Activated naive CD4-positive, alpha-beta T cell treated with anti-CD3 and anti-CD28 coated beads for 36 hours (primary cell): ENCODE measurements at regions not wholly inside any gene's neighbourhood (a gene's known extent, or its start where the extent isn't known, plus 50 kb on each side); places are given as distances from the start of the nearest gene placed in this dataset.
"Not testable (repeated sequence)": the region's sequence is repeated elsewhere in the genome, so short reads cannot be mapped to it uniquely, and the experiment has no call there.

Source experiments
- CTCF ChIA-PET: fragments of 350-600 bp; sonication (Branson Sonifier 250); formaldehyde crosslinking; loops from one replicate; lab custom pipeline; 2021; ENCODE audit warnings: antibody characterized with exemption; lab: Charles Lee
- DNase-seq: peaks from one replicate; pipeline ENCODE4 v3.0.0-alpha.2; 2020
- H3K27ac Mint-ChIP-seq: one replicate; pipeline ENCODE4 v1.8.0; 2021; ENCODE audit warnings: mild to moderate bottlenecking, mixed read lengths
- H3K27me3 Mint-ChIP-seq: one replicate; pipeline ENCODE4 v1.8.0; 2021; ENCODE audit warnings: low read depth, mixed read lengths
- H3K36me3 Mint-ChIP-seq: one replicate; pipeline ENCODE4 v1.8.0; 2021; ENCODE audit warnings: low read depth, mixed read lengths
- H3K4me1 Mint-ChIP-seq: one replicate; pipeline ENCODE4 v1.8.0; 2021; ENCODE audit warnings: low read depth, mixed read lengths
- H3K4me3 Mint-ChIP-seq: one replicate; pipeline ENCODE4 v1.8.0; 2021; ENCODE audit warnings: mild to moderate bottlenecking, moderate library complexity, mixed read lengths
- H3K9me3 Mint-ChIP-seq: one replicate; pipeline ENCODE4 v1.8.0; 2021; ENCODE audit warnings: mixed read lengths
- intact Hi-C: fragments of 100-400 bp; cut with micrococcal nuclease; formaldehyde crosslinking; loops from one replicate; pipeline ENCODE4 v1.15.1; 2023

DNA sequence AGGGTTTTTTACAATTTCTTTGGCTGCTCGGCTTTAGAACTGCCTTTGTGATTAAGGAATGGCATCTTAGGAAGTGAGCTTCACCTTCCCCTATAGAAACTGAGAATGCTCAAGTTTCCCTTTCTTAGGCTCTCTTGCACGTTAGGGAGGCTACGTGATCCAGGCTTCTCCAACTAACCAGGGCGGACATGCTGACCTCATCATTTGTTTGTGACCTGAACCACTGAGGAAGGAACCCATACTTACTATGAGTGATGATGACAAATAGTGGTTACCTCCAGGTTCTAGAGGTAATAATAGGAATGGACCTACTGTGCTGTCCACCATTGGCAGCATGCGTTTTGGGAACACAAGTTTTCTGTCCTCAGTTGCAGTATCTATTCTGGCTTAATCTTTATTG, 645.8 kb downstream of the C6orf118 start:
- no peaks in the 10 kb centered on the region for H3K27me3 Mint-ChIP-seq
- H3K9me3 Mint-ChIP-seq = peaks cover 2% of the 10 kb centered on the region
- H3K4me1 Mint-ChIP-seq = no peaks in the 10 kb centered on the region
- no peak overlapping the region for H3K4me3 Mint-ChIP-seq
- H3K36me3 Mint-ChIP-seq = no peaks in the 10 kb centered on the region
- H3K27ac Mint-ChIP-seq = no peak overlapping the region
- CTCF ChIA-PET = no interaction called here
- DNase-seq = no peak
- intact Hi-C loops = no loop called here

DNA sequence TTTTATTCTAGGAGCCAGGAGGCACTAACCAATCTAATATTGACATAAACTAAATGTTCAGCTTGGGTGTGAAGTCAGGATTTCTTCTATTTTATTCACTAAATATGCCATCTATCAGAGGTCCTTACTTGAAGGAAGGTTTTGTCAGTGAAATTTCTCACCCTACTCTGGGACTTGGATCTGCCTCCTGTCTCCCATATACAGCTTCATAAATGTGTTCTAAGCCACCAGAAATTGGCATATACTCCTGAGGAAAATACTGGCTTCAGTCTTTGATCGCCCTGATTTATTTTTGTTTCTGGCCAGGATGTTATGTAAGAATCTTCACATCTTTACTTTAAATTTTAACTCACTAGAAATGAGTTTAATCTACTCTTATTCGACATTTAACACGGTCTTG, 647.7 kb downstream of the C6orf118 start:
- Mint-ChIP-seq H3K27me3 (no peaks in the 10 kb centered on the region), H3K9me3 (peaks cover 5% of the 10 kb centered on the region), H3K27ac (no peak overlapping the region), H3K4me3 (no peak overlapping the region), H3K4me1 (no peaks in the 10 kb centered on the region), H3K36me3 (no peaks in the 10 kb centered on the region)
- CTCF ChIA-PET = no interaction called here
- DNase-seq = no peak
- intact Hi-C loops = no loop called here

DNA sequence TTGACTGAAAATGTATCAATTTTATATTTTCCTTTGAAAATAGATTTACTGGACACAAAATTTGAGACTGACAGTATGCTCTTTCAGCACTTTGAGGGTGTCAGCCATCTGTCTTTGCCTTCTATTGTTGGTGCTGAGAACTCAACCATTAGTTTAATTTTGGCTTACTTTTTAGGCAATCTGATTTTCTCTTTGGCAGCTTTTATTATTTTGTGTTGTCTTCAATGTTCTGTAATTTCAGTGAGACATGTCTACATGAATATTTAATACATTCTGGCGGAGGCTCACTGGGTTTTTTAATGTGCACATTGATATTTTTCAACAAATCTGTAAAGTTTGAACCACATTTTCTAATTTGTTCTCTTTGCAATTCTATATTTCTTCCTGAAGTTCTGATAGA, 648.6 kb downstream of the C6orf118 start:
- no peak for DNase-seq
- no peaks in the 10 kb centered on the region for H3K27me3 Mint-ChIP-seq
- CTCF ChIA-PET = no interaction called here
- no peaks in the 10 kb centered on the region for H3K36me3 Mint-ChIP-seq
- intact Hi-C loops = no loop called here
- no peaks in the 10 kb centered on the region for H3K4me1 Mint-ChIP-seq
- no peak overlapping the region for H3K4me3 Mint-ChIP-seq
- no peak overlapping the region for H3K27ac Mint-ChIP-seq
- H3K9me3 Mint-ChIP-seq = peaks cover 12% of the 10 kb centered on the region

DNA sequence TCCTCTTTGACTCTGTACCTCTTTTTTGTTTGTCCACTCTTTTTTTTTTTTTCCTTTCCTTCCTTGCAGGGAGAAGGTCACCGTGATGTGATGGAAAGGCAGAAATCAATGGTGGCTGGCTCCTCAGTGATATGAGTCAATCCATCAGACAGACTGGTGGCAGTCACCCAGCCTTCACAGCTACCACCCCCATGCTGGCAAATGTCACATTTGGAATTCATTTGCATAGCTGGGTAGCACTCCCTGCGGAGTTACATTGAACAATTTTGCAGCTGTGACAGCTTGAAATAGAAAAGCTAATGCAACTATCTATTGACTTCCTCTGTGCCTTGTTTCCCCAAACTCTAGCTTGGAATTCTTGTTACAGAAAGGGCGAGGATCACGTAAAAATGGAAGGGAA, 668.4 kb downstream of the C6orf118 start:
- Mint-ChIP-seq H3K4me1 (no peaks in the 10 kb centered on the region), H3K36me3 (no peaks in the 10 kb centered on the region), H3K27ac (no peak overlapping the region), H3K9me3 (peaks cover 9% of the 10 kb centered on the region), H3K27me3 (no peaks in the 10 kb centered on the region), H3K4me3 (no peak overlapping the region)
- CTCF ChIA-PET = no interaction called here
- intact Hi-C loops = no loop called here
- no peak for DNase-seq

DNA sequence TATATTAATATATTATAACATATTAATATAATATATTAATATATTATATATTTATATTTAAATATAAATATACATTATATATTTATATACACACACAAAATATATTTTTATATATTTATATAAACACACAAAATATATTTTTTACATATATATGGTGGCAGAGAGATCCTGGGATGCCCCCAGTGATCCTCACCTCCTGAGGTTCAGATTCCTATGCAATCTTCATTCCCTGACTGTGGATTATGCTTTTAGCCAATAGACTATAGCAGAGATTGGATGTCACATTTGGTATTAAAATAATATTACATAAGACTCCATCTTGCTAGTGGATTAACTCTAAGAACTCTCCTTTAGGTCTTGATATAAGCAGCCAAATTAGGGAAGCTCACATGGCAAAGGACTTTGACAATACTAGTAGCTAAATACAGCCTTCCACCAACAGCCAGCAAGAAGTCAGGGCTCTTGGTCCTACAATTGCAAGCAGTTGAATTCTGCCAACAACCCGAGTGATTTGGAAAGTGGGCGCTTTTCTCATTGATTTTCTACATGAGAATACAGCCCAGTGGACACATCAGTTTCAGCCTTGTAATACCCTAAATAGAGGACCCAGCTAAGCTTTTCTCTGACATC, 681.0 kb downstream of the C6orf118 start:
- Mint-ChIP-seq H3K9me3 (peaks cover 1% of the 10 kb centered on the region), H3K36me3 (no peaks in the 10 kb centered on the region), H3K4me1 (no peaks in the 10 kb centered on the region), H3K27me3 (no peaks in the 10 kb centered on the region), H3K4me3 (no peak overlapping the region), H3K27ac (no peak overlapping the region)
- CTCF ChIA-PET = no interaction called here
- intact Hi-C loops = no loop called here
- DNase-seq = no peak

DNA sequence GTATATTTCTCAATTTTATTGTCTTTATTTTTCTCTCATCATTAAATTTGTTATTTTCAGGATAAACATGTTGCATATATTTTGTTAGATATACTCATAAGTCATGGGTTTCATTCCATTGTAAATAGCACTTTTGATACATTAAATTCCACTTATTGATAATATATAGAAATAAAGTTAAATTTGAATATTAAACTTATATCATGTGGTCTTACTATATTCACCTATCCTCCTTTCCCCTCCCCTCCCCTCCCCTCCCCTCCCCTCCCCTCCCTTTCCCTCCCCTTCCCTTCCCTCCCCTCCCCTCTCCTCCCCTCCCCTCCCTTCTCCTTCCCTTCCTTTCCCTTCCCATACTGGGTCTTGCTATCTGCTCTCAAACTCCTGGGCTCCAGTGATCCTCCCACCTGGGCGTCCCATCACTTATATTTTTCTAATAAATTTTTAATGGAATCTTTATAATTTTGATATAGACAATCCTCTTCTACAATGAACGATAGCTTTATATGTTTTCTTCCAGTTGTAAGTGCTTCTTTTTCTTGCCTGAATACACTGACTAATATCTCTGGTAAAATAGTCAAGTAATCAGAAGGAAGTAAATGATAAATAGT, 692.4 kb downstream of the C6orf118 start:
- Mint-ChIP-seq H3K36me3 (no peaks in the 10 kb centered on the region), H3K4me3 (no peak overlapping the region), H3K4me1 (no peaks in the 10 kb centered on the region), H3K27ac (no peak overlapping the region), H3K9me3 (peaks cover 4% of the 10 kb centered on the region), H3K27me3 (no peaks in the 10 kb centered on the region)
- CTCF ChIA-PET = no interaction called here
- intact Hi-C loops = no loop called here
- DNase-seq = no peak

DNA sequence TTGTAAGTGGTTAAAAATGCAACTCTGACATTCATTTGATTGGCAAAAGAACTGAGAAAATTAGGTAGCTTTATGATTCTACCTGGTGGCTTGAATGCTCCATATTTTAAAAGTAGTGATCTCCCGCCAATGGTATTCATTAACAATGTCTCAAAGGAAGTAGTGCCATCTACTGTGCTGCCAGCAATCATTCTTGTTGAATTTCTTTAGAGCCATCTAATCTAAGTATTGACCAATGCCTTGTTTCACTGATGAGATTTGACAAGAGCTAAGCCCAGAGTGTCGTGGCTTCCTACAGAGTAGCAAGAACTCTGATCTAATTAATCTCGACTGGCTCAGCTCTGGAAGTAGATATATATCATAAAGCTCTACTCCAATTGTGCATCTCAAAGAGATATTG, 696.7 kb downstream of the C6orf118 start:
- intact Hi-C loops = no loop called here
- no peak overlapping the region for H3K27ac Mint-ChIP-seq
- H3K4me3 Mint-ChIP-seq = no peak overlapping the region
- no peak for DNase-seq
- H3K27me3 Mint-ChIP-seq = no peaks in the 10 kb centered on the region
- peaks cover 5% of the 10 kb centered on the region for H3K9me3 Mint-ChIP-seq
- H3K4me1 Mint-ChIP-seq = no peaks in the 10 kb centered on the region
- H3K36me3 Mint-ChIP-seq = no peaks in the 10 kb centered on the region
- CTCF ChIA-PET = interaction anchor here (0.6 kb wide), 1 partner anchor 10 kb away, joined by 4 read pairs; no protein-coding TSS in a partner anchor

DNA sequence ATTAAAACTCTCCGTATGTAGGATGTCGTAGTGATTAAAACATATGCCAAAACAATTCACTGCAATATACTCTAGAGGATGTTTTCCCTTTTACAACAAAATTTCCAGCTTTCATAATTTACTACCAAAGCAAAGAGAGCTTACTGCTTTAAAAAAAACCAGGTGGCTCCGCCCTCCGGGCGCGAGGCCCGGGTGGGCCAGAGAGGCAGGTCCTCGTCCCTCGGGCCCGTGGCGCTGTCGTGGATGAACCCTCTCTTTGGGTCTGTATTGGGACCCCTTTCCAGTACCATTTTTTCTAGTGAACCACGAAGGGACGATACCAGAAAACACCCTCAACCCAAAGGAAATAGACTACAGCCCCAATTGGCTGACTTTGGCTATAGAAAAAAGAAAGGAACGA, 698.5 kb downstream of the C6orf118 start:
- H3K4me3 Mint-ChIP-seq, DNase-seq, H3K36me3 Mint-ChIP-seq, H3K9me3 Mint-ChIP-seq, CTCF ChIA-PET, H3K27me3 Mint-ChIP-seq, intact Hi-C loops, H3K4me1 Mint-ChIP-seq, H3K27ac Mint-ChIP-seq: not testable (repeated sequence)

DNA sequence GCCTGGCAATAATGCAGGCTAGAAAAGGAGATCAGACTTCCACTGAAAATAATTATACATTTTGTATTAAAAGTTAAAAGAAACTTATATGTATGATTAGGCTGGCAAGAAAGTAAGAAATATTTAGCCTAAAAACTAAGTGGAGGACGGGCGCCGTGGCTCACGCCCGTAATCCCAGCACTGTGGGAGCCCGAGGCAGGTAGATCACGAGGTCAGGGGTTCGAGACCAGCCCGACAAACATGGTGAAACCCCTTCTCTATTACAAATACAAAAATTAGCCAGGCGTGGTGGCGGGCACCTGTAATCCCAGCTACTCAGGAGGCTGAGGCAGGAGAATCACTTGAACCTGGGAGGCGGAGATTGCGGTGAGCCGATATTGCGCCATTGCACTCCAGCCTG, 707.0 kb downstream of the C6orf118 start:
- H3K36me3 Mint-ChIP-seq, H3K9me3 Mint-ChIP-seq, H3K4me1 Mint-ChIP-seq, DNase-seq, H3K27ac Mint-ChIP-seq, H3K4me3 Mint-ChIP-seq, intact Hi-C loops, H3K27me3 Mint-ChIP-seq: not testable (repeated sequence)
- CTCF ChIA-PET = interaction anchor here (1.1 kb wide), 1 partner anchor 11 kb away, joined by 4 read pairs; no protein-coding TSS in a partner anchor

DNA sequence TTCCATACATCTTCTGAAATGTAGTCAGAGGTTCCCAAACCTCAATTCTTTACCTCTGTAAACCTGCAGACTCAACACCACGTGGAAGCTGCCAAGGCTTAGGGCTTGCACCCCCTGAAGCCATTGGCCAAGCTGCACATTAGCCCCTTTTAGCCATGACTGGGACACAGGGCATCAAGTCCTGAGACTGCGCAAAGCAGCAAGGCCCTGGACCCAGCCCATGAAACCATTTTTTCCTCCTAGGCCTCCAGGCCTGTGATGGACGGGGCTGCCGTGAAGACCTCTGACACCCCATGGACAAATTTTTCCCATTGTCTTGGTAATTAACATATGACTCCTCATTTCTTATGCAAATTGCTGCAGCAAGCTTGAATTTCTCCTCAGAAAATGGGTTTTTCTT, 727.8 kb downstream of the C6orf118 start:
- no peaks in the 10 kb centered on the region for H3K36me3 Mint-ChIP-seq
- intact Hi-C loops = no loop called here
- no peaks in the 10 kb centered on the region for H3K4me1 Mint-ChIP-seq
- H3K27ac Mint-ChIP-seq = no peak overlapping the region
- CTCF ChIA-PET = no interaction called here
- H3K9me3 Mint-ChIP-seq = peaks cover 6% of the 10 kb centered on the region
- H3K27me3 Mint-ChIP-seq = no peaks in the 10 kb centered on the region
- no peak for DNase-seq
- H3K4me3 Mint-ChIP-seq = no peak overlapping the region

DNA sequence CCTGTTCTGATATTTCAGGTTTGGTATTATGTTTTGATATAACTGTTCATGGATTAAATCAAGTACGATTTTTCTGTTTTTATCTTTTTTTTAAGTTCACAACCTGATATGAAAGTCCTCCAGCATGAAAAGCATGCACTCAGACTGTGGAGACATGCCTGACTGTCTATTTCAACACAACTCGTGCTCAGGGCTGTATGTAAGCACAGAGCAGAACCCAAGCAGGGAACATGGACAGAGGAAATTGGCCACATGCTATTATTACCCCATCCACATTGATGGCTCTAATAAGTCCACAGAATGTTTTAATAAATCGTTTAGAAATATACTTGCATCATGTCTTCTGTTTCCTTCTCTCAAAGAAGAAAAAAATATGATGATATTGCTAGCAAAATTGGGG, 730.4 kb downstream of the C6orf118 start:
- DNase-seq = no peak
- H3K27me3 Mint-ChIP-seq = no peaks in the 10 kb centered on the region
- no peak overlapping the region for H3K4me3 Mint-ChIP-seq
- H3K36me3 Mint-ChIP-seq = no peaks in the 10 kb centered on the region
- H3K9me3 Mint-ChIP-seq = peaks cover 6% of the 10 kb centered on the region
- intact Hi-C loops = no loop called here
- no peak overlapping the region for H3K27ac Mint-ChIP-seq
- CTCF ChIA-PET = no interaction called here
- H3K4me1 Mint-ChIP-seq = no peaks in the 10 kb centered on the region

DNA sequence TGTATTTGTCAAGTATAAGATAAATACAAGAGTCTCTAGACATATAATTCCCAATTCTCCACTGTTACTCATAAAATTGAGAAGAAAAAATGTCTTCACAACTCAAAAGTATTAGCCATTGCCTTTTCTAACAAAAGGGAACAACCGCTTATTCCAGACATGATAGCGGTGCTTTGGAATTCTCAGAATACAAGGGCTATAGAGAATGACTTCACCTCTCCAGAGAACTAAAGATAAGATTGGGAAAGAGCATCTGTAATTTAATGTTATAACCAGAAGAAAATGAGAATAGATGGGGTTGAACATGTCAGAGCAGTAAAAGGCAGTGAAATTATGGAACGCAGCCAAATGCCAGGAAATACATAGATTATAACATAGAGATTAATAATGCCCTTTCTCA, 730.8 kb downstream of the C6orf118 start:
- H3K4me3 Mint-ChIP-seq = no peak overlapping the region
- DNase-seq = no peak
- no peaks in the 10 kb centered on the region for H3K27me3 Mint-ChIP-seq
- no peaks in the 10 kb centered on the region for H3K4me1 Mint-ChIP-seq
- peaks cover 6% of the 10 kb centered on the region for H3K9me3 Mint-ChIP-seq
- H3K27ac Mint-ChIP-seq = no peak overlapping the region
- intact Hi-C loops = no loop called here
- no peaks in the 10 kb centered on the region for H3K36me3 Mint-ChIP-seq
- CTCF ChIA-PET = no interaction called here

DNA sequence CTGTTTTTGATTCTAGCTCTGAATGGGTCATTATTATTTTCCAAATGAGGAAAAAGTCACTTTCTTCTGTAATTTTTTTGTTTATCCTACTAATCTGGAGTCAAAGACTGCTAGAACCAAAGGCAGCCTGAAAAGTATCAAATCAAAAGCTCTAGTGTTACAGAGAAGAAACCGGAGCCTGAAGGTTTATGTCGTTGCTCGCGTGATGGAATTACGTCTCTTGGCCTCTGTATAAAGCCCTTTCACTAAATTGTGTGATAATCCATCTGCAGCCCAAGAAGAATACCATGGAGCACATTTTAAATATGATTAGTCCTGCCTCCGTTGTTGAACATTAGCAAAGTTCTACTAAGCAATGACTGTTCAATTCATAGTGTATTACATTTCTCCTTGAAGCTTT, 738.6 kb downstream of the C6orf118 start:
- no peak overlapping the region for H3K27ac Mint-ChIP-seq
- no peaks in the 10 kb centered on the region for H3K27me3 Mint-ChIP-seq
- CTCF ChIA-PET = no interaction called here
- DNase-seq = no peak
- intact Hi-C loops = no loop called here
- H3K4me3 Mint-ChIP-seq = no peak overlapping the region
- peaks cover 4% of the 10 kb centered on the region for H3K9me3 Mint-ChIP-seq
- H3K36me3 Mint-ChIP-seq = no peaks in the 10 kb centered on the region
- no peaks in the 10 kb centered on the region for H3K4me1 Mint-ChIP-seq
